ENCODE measurements at regions not wholly inside any gene's neighbourhood (a gene's known extent, or its start where the extent isn't known, plus 50 kb on each side); places are given as distances from the start of the nearest gene placed in this dataset.

- TF ChIP-seq CTCF (IDR thresholded peaks at IDR 0.05; ENCODE audit: insufficient read depth, low read length), result no peak
- Histone ChIP-seq H3K27me3 (ENCODE audit: insufficient read depth, poor library complexity, severe bottlenecking) (no peaks in the 10 kb centered on the region), H3K4me3 (replicated peaks; ENCODE audit: insufficient read depth, low read length) (no peak overlapping the region), H3K27ac (replicated peaks) (no peak overlapping the region)
- DNase-seq (ENCODE audit: low read depth in 1 of 2, low spot score in 1 of 2), result no peak
These were observed 1084.6 kb upstream of the ARRDC3 start for GRCh38 chr5:92467695-92468094.

GRCh38 chr5:92460505-92460904, 1077.4 kb upstream of the ARRDC3 start:
- no peak for DNase-seq (ENCODE audit: low read depth in 1 of 2, low spot score in 1 of 2)
- no peak overlapping the region for H3K4me3 ChIP-seq (replicated peaks; ENCODE audit: insufficient read depth, low read length)
- no peak overlapping the region for H3K27ac ChIP-seq (replicated peaks)
- TF ChIP-seq POLR2AphosphoS5 (IDR thresholded peaks at IDR 0.05; ENCODE audit: low read depth) (no peak), GABPA (IDR thresholded peaks at IDR 0.05; ENCODE audit: low read depth) (no peak), REST (IDR thresholded peaks at IDR 0.05; ENCODE audit: insufficient replicate concordance, low read depth) (no peak), SPI1 (IDR thresholded peaks at IDR 0.05; ENCODE audit: borderline replicate concordance, low read depth) (no peak), CTCF (IDR thresholded peaks at IDR 0.05; ENCODE audit: insufficient read depth, low read length) (no peak)
- no peaks in the 10 kb centered on the region for H3K27me3 ChIP-seq (ENCODE audit: insufficient read depth, poor library complexity, severe bottlenecking)

GRCh38 chr5:92459654-92460053, 1076.5 kb upstream of the ARRDC3 start:
- DNase-seq (ENCODE audit: low read depth in 1 of 2, low spot score in 1 of 2), result no peak
- no peak for TF ChIP-seq REST (IDR thresholded peaks at IDR 0.05; ENCODE audit: insufficient replicate concordance, low read depth)
- no peak for TF ChIP-seq SPI1 (IDR thresholded peaks at IDR 0.05; ENCODE audit: borderline replicate concordance, low read depth)
- no peak for TF ChIP-seq CTCF (IDR thresholded peaks at IDR 0.05; ENCODE audit: insufficient read depth, low read length)
- TF ChIP-seq GABPA (IDR thresholded peaks at IDR 0.05; ENCODE audit: low read depth), result no peak
- TF ChIP-seq POLR2AphosphoS5 (IDR thresholded peaks at IDR 0.05; ENCODE audit: low read depth), result no peak
- H3K27ac ChIP-seq (replicated peaks), result no peak overlapping the region
- no peak overlapping the region for H3K4me3 ChIP-seq (replicated peaks; ENCODE audit: insufficient read depth, low read length)
- no peaks in the 10 kb centered on the region for H3K27me3 ChIP-seq (ENCODE audit: insufficient read depth, poor library complexity, severe bottlenecking)

- DNase-seq (ENCODE audit: low read depth in 1 of 2, low spot score in 1 of 2), result no peak
- no peak overlapping the region for H3K27ac ChIP-seq (replicated peaks)
- no peak for TF ChIP-seq REST (IDR thresholded peaks at IDR 0.05; ENCODE audit: insufficient replicate concordance, low read depth)
- no peak for TF ChIP-seq GABPA (IDR thresholded peaks at IDR 0.05; ENCODE audit: low read depth)
- TF ChIP-seq CTCF (IDR thresholded peaks at IDR 0.05; ENCODE audit: insufficient read depth, low read length), result no peak
- no peak for TF ChIP-seq POLR2AphosphoS5 (IDR thresholded peaks at IDR 0.05; ENCODE audit: low read depth)
- TF ChIP-seq SPI1 (IDR thresholded peaks at IDR 0.05; ENCODE audit: borderline replicate concordance, low read depth), result no peak
- H3K27me3 ChIP-seq (ENCODE audit: insufficient read depth, poor library complexity, severe bottlenecking), result no peaks in the 10 kb centered on the region
- no peak overlapping the region for H3K4me3 ChIP-seq (replicated peaks; ENCODE audit: insufficient read depth, low read length)
These were observed 1071.9 kb upstream of the ARRDC3 start for GRCh38 chr5:92455011-92455410.

Data from HL-60 (cell line).